SK-N-SH (cell line): ENCODE measurements at regions not wholly inside any gene's neighbourhood (a gene's known extent, or its start where the extent isn't known, plus 50 kb on each side); places are given as distances from the start of the nearest gene placed in this dataset.

Source experiments
- CTCF ChIA-PET: fragments of 300-600, 350-600 bp; formaldehyde crosslinking; extraction: SDS; loops from one replicate; lab custom pipeline; 2021; lab: Yijun Ruan, JAX
- POLR2A ChIA-PET: fragments of 350-600 bp; sonication (Branson Sonifier 250); formaldehyde crosslinking; extraction: SDS; loops from one replicate; lab custom pipeline; 2020; ENCODE audit warnings: antibody characterized with exemption, inconsistent platforms; lab: Yijun Ruan, JAX
- DNase-seq: peaks from one replicate; pipeline ENCODE4 v3.0.0; 2012
- H2AFZ ChIP-seq: fragments of 200-600 bp; sonication (generic); 2 replicates; pipeline ENCODE4 v1.8.1; 2016; ENCODE audit warnings: antibody characterized with exemption, mild to moderate bottlenecking, low read depth
- H3F3A ChIP-seq: fragments of 200-600 bp; sonication (generic); replicated peaks from 2 replicates; pipeline ENCODE3; 2016; ENCODE audit warnings: antibody characterized with exemption, mild to moderate bottlenecking; ENCODE audit not compliant: insufficient read depth
- H3K27ac ChIP-seq, 2 experiments: fragments of 200-500 bp in 1 of 2; fragments of 200-600 bp in 1 of 2; sonication (Bioruptor generic) in 1 of 2; sonication (generic), shearing (Covaris generic) in 1 of 2; 2 replicates each; pipeline versions ENCODE4 v1.5.1 to v1.6.1; 2014 to 2016; ENCODE audit warnings: low read depth in 2 of 2, inconsistent platforms in 1 of 2, low read length in 1 of 2, mild to moderate bottlenecking in 1 of 2, mixed read lengths in 1 of 2
- H3K27me3 ChIP-seq: fragments of 200-600 bp; sonication (generic), shearing (Covaris generic); 2 replicates; pipeline ENCODE4 v1.6.1; 2016; ENCODE audit warnings: mixed run types; ENCODE audit not compliant: insufficient read depth
- H3K36me3 ChIP-seq, 2 experiments: fragments of 200-500 bp in 1 of 2; fragments of 200-600 bp in 1 of 2; sonication (Bioruptor generic) in 1 of 2; sonication (generic) in 1 of 2; replicated peaks in 1 of 2; 2 replicates each; pipeline versions ENCODE3 to v1.5.1; 2014 to 2016; ENCODE audit warnings: low read length in 1 of 2, mild to moderate bottlenecking in 1 of 2; ENCODE audit not compliant: insufficient read depth in 2 of 2, control insufficient read depth in 1 of 2
- H3K4me1 ChIP-seq, 2 experiments: fragments of 200-500 bp in 1 of 2; fragments of 200-600 bp in 1 of 2; sonication (Bioruptor generic) in 1 of 2; sonication (generic), shearing (Covaris generic) in 1 of 2; 2 replicates each; pipeline versions ENCODE4 v1.5.1 to v1.6.1; 2014 to 2016; ENCODE audit warnings: low read depth in 1 of 2, low read length in 1 of 2, mixed run types in 1 of 2; ENCODE audit not compliant: insufficient read depth in 2 of 2, control insufficient read depth in 1 of 2
- H3K4me2 ChIP-seq: fragments of 200-600 bp; sonication (generic), shearing (Covaris generic); 2 replicates; pipeline ENCODE4 v1.6.1; 2017; ENCODE audit warnings: mixed run types
- H3K4me3 ChIP-seq, 2 experiments: fragments of 200-500 bp in 1 of 2; fragments of 200-600 bp in 1 of 2; sonication (Bioruptor generic) in 1 of 2; sonication (generic), shearing (Covaris generic) in 1 of 2; 2 replicates each; pipeline versions ENCODE4 v1.5.1 to v1.8.1; 2014 to 2016; ENCODE audit warnings: low read depth in 2 of 2, inconsistent platforms in 1 of 2, low read length in 1 of 2, mild to moderate bottlenecking in 1 of 2, mixed read lengths in 1 of 2, moderate library complexity in 1 of 2
- H3K79me2 ChIP-seq: fragments of 200-600 bp; sonication (generic); 2 replicates; pipeline ENCODE4 v1.8.1; 2017; ENCODE audit warnings: mild to moderate bottlenecking; ENCODE audit not compliant: insufficient read depth
- H3K9ac ChIP-seq: fragments of 200-600 bp; sonication (generic); 2 replicates; pipeline ENCODE4 v1.6.1; 2017; ENCODE audit warnings: mixed run types
- H3K9me2 ChIP-seq: fragments of 200-600 bp; sonication (generic); 2 replicates; pipeline ENCODE4 v1.6.1; 2017; ENCODE audit warnings: mixed run types
- H3K9me3 ChIP-seq: fragments of 200-600 bp; sonication (generic); 2 replicates; pipeline ENCODE4 v1.6.1; 2017; ENCODE audit warnings: mixed run types, mild to moderate bottlenecking, moderate library complexity
- H4K20me1 ChIP-seq: fragments of 200-600 bp; sonication (generic); 2 replicates; pipeline ENCODE4 v1.6.1; 2017; ENCODE audit warnings: mild to moderate bottlenecking, mixed run types; ENCODE audit not compliant: insufficient read depth
- FOXJ3 ChIP-seq: sonication (generic); formaldehyde crosslinking; IDR thresholded peaks from 2 replicates; pipeline ENCODE4 v1.5.1; 2020; ENCODE audit warnings: mild to moderate bottlenecking, missing genetic modification reagents
- FOXM1 ChIP-seq: IDR thresholded peaks from 2 replicates; pipeline ENCODE4 v1.4.0; 2012; ENCODE audit warnings: low read depth, mild to moderate bottlenecking
- MEF2A ChIP-seq: IDR thresholded peaks from 2 replicates; pipeline ENCODE4 v1.4.0; 2012; ENCODE audit warnings: low read depth, borderline replicate concordance
- NRF1 ChIP-seq: IDR thresholded peaks from 2 replicates; pipeline ENCODE4 v1.6.1; 2012; ENCODE audit warnings: low read depth, mild to moderate bottlenecking, low read length
- POLR2AphosphoS5 ChIP-seq: IDR thresholded peaks from 2 replicates; pipeline ENCODE4 v1.6.1; 2012; ENCODE audit warnings: low read depth, low read length
- SIN3A ChIP-seq: IDR thresholded peaks from 2 replicates; pipeline ENCODE4 v1.6.1; 2012; ENCODE audit warnings: low read depth, mild to moderate bottlenecking, low read length, moderate library complexity, borderline replicate concordance
- TEAD4 ChIP-seq: IDR thresholded peaks from 2 replicates; pipeline ENCODE4 v1.4.0; 2012; ENCODE audit warnings: mild to moderate bottlenecking, borderline replicate concordance; ENCODE audit not compliant: insufficient read depth
- YY1 ChIP-seq: IDR thresholded peaks from 2 replicates; pipeline ENCODE4 v1.4.0; 2012; ENCODE audit warnings: low read depth, mild to moderate bottlenecking
- WGBS: methylation state at CpG from one replicate; pipeline ENCODE4 v1.1.6; 2017; ENCODE audit warnings: low lambda C conversion rate; 5-methylcytosine and 5-hydroxymethylcytosine counted together
- TF ChIP-seq, protein P1 (sequence below): fragments of 200-600 bp; sonication (generic); IDR thresholded peaks from 2 replicates; pipeline ENCODE4 v1.6.1; 2017; ENCODE audit warnings: antibody characterized with exemption, mild to moderate bottlenecking, moderate library complexity
- TF ChIP-seq, protein P2 (sequence below): IDR thresholded peaks from 2 replicates; pipeline ENCODE4 v1.4.0; 2012; ENCODE audit warnings: low read depth, borderline replicate concordance

DNA sequence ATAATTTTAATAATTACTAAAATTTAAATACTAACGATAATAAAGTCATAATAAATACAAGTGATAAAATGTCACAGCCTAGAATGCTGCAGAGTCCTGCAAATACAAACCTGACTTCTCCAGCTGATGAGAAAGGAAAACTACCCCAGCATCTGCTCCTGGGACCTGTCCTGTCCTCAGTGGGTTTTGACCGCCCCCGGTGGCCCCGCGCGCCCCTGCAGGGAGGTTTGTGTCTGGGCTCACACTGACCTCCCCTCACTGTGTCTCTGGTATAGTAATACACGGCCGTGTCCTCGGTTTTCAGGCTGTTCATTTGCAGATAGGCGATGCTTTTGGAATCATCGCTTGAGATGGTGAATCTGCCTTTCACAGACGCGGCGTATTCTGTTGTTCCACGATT lies 1139.4 kb downstream of the TMEM121 start:
- Histone ChIP-seq H3K9me3 (peaks cover 10% of the 10 kb centered on the region), H3K9ac (no peak overlapping the region), H2AFZ (no peak overlapping the region), H3K4me3 (no peak overlapping the region), H3K27me3 (no peaks in the 10 kb centered on the region; the same call in 1 of the 2 replicates), H3K4me1 (no peaks in the 10 kb centered on the region), H3K27ac (no peak overlapping the region), H3F3A (peaks cover 8% of the 10 kb centered on the region), H3K9me2 (no peaks in the 10 kb centered on the region), H3K4me2 (no peak overlapping the region), H3K36me3 (no peaks in the 10 kb centered on the region), H3K79me2 (no peaks in the 10 kb centered on the region), H4K20me1 (no peaks in the 10 kb centered on the region)
- TF ChIP-seq POLR2AphosphoS5: no peak
- TF ChIP-seq YY1: no peak
- TF ChIP-seq, protein P1, sequence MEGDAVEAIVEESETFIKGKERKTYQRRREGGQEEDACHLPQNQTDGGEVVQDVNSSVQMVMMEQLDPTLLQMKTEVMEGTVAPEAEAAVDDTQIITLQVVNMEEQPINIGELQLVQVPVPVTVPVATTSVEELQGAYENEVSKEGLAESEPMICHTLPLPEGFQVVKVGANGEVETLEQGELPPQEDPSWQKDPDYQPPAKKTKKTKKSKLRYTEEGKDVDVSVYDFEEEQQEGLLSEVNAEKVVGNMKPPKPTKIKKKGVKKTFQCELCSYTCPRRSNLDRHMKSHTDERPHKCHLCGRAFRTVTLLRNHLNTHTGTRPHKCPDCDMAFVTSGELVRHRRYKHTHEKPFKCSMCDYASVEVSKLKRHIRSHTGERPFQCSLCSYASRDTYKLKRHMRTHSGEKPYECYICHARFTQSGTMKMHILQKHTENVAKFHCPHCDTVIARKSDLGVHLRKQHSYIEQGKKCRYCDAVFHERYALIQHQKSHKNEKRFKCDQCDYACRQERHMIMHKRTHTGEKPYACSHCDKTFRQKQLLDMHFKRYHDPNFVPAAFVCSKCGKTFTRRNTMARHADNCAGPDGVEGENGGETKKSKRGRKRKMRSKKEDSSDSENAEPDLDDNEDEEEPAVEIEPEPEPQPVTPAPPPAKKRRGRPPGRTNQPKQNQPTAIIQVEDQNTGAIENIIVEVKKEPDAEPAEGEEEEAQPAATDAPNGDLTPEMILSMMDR: no peak
- no peak for TF ChIP-seq FOXM1
- no peak for TF ChIP-seq NRF1
- TF ChIP-seq MEF2A: no peak
- no peak for TF ChIP-seq SIN3A
- DNase-seq: no peak
- WGBS: 20% methylated on average over 11 of the region's 15 CpGs
- POLR2A ChIA-PET: no interaction called here
- CTCF ChIA-PET: no interaction called here

DNA sequence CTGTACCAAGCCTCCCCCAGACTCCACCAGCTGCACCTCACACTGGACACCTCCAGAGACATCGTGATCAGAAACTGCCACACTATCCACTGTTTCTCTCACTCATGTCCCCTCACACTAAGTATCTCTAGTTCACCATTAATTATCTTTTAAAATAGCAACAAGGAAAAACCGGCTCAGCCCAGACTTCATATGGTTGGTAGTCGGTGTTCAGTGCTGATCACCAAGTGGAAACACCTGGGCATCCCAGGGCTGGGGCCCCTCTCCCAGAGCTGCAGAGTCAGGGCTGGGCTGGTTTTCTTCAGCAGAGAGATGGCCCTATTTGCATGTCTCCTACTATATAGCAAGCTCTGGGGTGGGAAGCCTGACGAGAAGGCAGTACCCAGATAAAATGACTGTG lies 1140.0 kb downstream of the TMEM121 start:
- Histone ChIP-seq H3F3A (peaks cover 8% of the 10 kb centered on the region), H3K79me2 (no peaks in the 10 kb centered on the region), H3K9me2 (no peaks in the 10 kb centered on the region), H3K4me3 (no peak overlapping the region), H3K36me3 (no peaks in the 10 kb centered on the region), H4K20me1 (no peaks in the 10 kb centered on the region), H3K9me3 (peaks cover 10% of the 10 kb centered on the region), H3K27me3 (peaks cover under 1% of the 10 kb centered on the region; the same call in 1 of the 2 replicates), H2AFZ (no peak overlapping the region), H3K4me2 (no peak overlapping the region), H3K27ac (no peak overlapping the region), H3K4me1 (no peaks in the 10 kb centered on the region), H3K9ac (no peak overlapping the region)
- TF ChIP-seq, protein P2, sequence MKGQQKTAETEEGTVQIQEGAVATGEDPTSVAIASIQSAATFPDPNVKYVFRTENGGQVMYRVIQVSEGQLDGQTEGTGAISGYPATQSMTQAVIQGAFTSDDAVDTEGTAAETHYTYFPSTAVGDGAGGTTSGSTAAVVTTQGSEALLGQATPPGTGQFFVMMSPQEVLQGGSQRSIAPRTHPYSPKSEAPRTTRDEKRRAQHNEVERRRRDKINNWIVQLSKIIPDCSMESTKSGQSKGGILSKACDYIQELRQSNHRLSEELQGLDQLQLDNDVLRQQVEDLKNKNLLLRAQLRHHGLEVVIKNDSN: no peak
- no peak for TF ChIP-seq TEAD4
- TF ChIP-seq FOXJ3 (CRISPR knock-in tag): no peak
- WGBS: 7% methylated on average over 4 of the region's 4 CpGs
- ChIA-PET CTCF (interaction anchor here (1.0 kb wide), 1 partner anchor 32 kb away, joined by 3 read pairs; no protein-coding TSS in a partner anchor), POLR2A (no interaction called here)
- DNase-seq: no peak
